ENCODE measurements at regions not wholly inside any gene's neighbourhood (a gene's known extent, or its start where the extent isn't known, plus 50 kb on each side); places are given as distances from the start of the nearest gene placed in this dataset.

DNA sequence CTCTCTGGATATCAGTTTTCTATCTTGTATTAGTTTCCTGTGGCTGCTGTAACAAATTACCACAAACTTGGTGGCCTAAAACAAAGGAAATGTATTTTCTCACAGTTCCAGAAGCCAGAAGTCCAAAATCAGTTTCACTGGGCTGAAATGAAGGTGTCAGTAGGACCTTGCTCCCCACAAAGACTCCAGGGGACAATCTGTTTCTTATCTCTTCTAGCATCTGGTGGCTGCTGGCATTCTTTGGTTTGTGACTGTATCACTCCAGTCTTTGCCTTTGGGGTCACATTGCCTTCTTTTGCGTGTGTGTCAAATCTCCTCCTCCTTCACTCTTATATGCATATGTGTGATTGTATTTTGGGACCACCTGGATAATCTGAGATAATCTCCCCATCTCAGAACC, 153.0 kb upstream of the PRPS1L1 start:
- H3K36me3 ChIP-seq (ENCODE audit: control insufficient read depth in 2 of 2, extremely low read depth in 1 of 2, insufficient read depth in 2 of 2, low read length in 2 of 2) = no peaks in the 10 kb centered on the region
- no peaks in the 10 kb centered on the region for H3K9me1 ChIP-seq (replicated peaks; ENCODE audit: control insufficient read depth, extremely low read depth, insufficient read depth, low read length)
- no peaks in the 10 kb centered on the region for H3K79me2 ChIP-seq (ENCODE audit: control insufficient read depth, insufficient read depth, low read length)
- DNase-seq (ENCODE audit: low read depth, low spot score) (no peak), FAIRE-seq (no peak)
- no peak overlapping the region for H2AFZ ChIP-seq (ENCODE audit: low read depth, low read length)
- H3K9ac ChIP-seq (replicated peaks; ENCODE audit: extremely low read depth, insufficient read depth, low read length) = no peak overlapping the region
- intact Hi-C loops (cut with micrococcal nuclease) = no loop called here
- H3K4me3 ChIP-seq (replicated peaks in 1 of 3; ENCODE audit: insufficient read depth in 1 of 3, low read depth in 1 of 3, low read length in 3 of 3) = no peak overlapping the region
- dilution Hi-C loops (cut with MboI; ENCODE audit: extremely low pct_ligation_motif_present, low sequenced_read_pairs) = no loop called here
- ChIA-PET POLR2A (no interaction called here), CTCF (no interaction called here)
- no TSS peak for BruUV-seq (replicated peaks)
- H3K9me3 ChIP-seq (replicated peaks; ENCODE audit: control insufficient read depth, insufficient read depth, low read length) = no peaks in the 10 kb centered on the region
- no peaks in the 10 kb centered on the region for H3K27me3 ChIP-seq (ENCODE audit: control insufficient read depth in 2 of 2, insufficient read depth in 2 of 2, low read length in 2 of 2)
- H3K4me1 ChIP-seq (ENCODE audit: control insufficient read depth, extremely low read depth, insufficient read depth, low read length) = no peaks in the 10 kb centered on the region
- no peak overlapping the region for H3K27ac ChIP-seq (ENCODE audit: insufficient read depth, low read depth, low read length)
- H4K20me1 ChIP-seq (replicated peaks; ENCODE audit: control insufficient read depth, extremely low read depth, insufficient read depth, low read length) = no peaks in the 10 kb centered on the region
- TF ChIP-seq JUN (IDR thresholded peaks at IDR 0.05; ENCODE audit: borderline replicate concordance, insufficient read depth, insufficient read length, low read depth) (no peak), POLR2A (IDR thresholded peaks at IDR 0.05; ENCODE audit: low read depth, low read length) (no peak), GATA2 (IDR thresholded peaks at IDR 0.05; ENCODE audit: insufficient read depth, insufficient read length, low read depth, low read length) (no peak), MYC (IDR thresholded peaks at IDR 0.05; ENCODE audit: low read depth, low read length) (no peak), FOS (IDR thresholded peaks at IDR 0.05; ENCODE audit: borderline replicate concordance, insufficient read depth, low read length) (no peak), POLR2AphosphoS5 (IDR thresholded peaks at IDR 0.05; ENCODE audit: insufficient read depth, low read depth, low read length) (no peak), EZH2 (IDR thresholded peaks at IDR 0.05; ENCODE audit: borderline replicate concordance, low read depth, low read length, severe bottlenecking) (no peak)
- TF ChIP-seq, protein P1, sequence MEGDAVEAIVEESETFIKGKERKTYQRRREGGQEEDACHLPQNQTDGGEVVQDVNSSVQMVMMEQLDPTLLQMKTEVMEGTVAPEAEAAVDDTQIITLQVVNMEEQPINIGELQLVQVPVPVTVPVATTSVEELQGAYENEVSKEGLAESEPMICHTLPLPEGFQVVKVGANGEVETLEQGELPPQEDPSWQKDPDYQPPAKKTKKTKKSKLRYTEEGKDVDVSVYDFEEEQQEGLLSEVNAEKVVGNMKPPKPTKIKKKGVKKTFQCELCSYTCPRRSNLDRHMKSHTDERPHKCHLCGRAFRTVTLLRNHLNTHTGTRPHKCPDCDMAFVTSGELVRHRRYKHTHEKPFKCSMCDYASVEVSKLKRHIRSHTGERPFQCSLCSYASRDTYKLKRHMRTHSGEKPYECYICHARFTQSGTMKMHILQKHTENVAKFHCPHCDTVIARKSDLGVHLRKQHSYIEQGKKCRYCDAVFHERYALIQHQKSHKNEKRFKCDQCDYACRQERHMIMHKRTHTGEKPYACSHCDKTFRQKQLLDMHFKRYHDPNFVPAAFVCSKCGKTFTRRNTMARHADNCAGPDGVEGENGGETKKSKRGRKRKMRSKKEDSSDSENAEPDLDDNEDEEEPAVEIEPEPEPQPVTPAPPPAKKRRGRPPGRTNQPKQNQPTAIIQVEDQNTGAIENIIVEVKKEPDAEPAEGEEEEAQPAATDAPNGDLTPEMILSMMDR (IDR thresholded peaks at IDR 0.05; ENCODE audit: extremely low read depth in 1 of 2, insufficient read depth in 1 of 2, low read depth in 1 of 2, low read length in 2 of 2) = no peak
- TF ChIP-seq, protein P2, sequence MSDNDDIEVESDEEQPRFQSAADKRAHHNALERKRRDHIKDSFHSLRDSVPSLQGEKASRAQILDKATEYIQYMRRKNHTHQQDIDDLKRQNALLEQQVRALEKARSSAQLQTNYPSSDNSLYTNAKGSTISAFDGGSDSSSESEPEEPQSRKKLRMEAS (IDR thresholded peaks at IDR 0.05; ENCODE audit: insufficient read depth, insufficient read length) = no peak
- no peak overlapping the region for H3K4me2 ChIP-seq (ENCODE audit: insufficient read depth, low read length)

Measured in endothelial cell of umbilical vein (primary cell).